NT2/D1 (cell line): ENCODE measurements at regions not wholly inside any gene's neighbourhood (a gene's known extent, or its start where the extent isn't known, plus 50 kb on each side); places are given as distances from the start of the nearest gene placed in this dataset.

ENCODE experiments used
- YY1 ChIP-seq: IDR thresholded peaks from 2 replicates; pipeline ENCODE4 v1.6.1; 2011; ENCODE audit not compliant: insufficient read length, insufficient read depth
- ZNF274 ChIP-seq: IDR thresholded peaks from 2 replicates; pipeline ENCODE4 v1.6.1; 2011; ENCODE audit warnings: mild to moderate bottlenecking, low read depth, low read length

GRCh38 chr5:167886196-167886595, 405.2 kb upstream of the WWC1 start:
- TF ChIP-seq ZNF274 = no peak
- no peak for TF ChIP-seq YY1
